GM21825 (cell line): ENCODE measurements at regions not wholly inside any gene's neighbourhood (a gene's known extent, or its start where the extent isn't known, plus 50 kb on each side); places are given as distances from the start of the nearest gene placed in this dataset.

ENCODE experiments used
- ATAC-seq: cut with Tn5 transposase; IDR thresholded peaks from one replicate; pipeline ENCODE4 v1.9.1; 2021; ENCODE audit warnings: mild to moderate bottlenecking, moderate library complexity; ENCODE audit not compliant: unreplicated experiment

GRCh38 chr6:23199541-23199940 lies 630.2 kb downstream of the HDGFL1 start:
- ATAC-seq = no peak

- no peak for ATAC-seq
Measured at GRCh38 chr6:23200946-23201345, 631.6 kb downstream of the HDGFL1 start.

GRCh38 chr6:23202207-23202606 lies 632.8 kb downstream of the HDGFL1 start:
- no peak for ATAC-seq

- ATAC-seq = no peak
Measured at GRCh38 chr6:23212398-23212797, 643.0 kb downstream of the HDGFL1 start.

GRCh38 chr6:23213193-23213592 lies 643.8 kb downstream of the HDGFL1 start:
- no peak for ATAC-seq

- ATAC-seq = no peak
Measured at GRCh38 chr6:23213651-23214050, 644.3 kb downstream of the HDGFL1 start.

GRCh38 chr6:23218751-23219150 lies 649.4 kb downstream of the HDGFL1 start:
- no peak for ATAC-seq

GRCh38 chr6:23222724-23223123 lies 653.4 kb downstream of the HDGFL1 start:
- no peak for ATAC-seq

GRCh38 chr6:23224540-23224939 lies 655.2 kb downstream of the HDGFL1 start:
- no peak for ATAC-seq

GRCh38 chr6:23228439-23229024 lies 659.2 kb downstream of the HDGFL1 start:
- no peak for ATAC-seq

GRCh38 chr6:23243854-23244253 lies 674.5 kb downstream of the HDGFL1 start:
- no peak for ATAC-seq

GRCh38 chr6:23244300-23244699 lies 674.9 kb downstream of the HDGFL1 start:
- no peak for ATAC-seq

GRCh38 chr6:23245572-23245971 lies 676.2 kb downstream of the HDGFL1 start:
- no peak for ATAC-seq

GRCh38 chr6:23246896-23247295 lies 677.5 kb downstream of the HDGFL1 start:
- no peak for ATAC-seq

- no peak for ATAC-seq
Measured at GRCh38 chr6:23250556-23250955, 681.2 kb downstream of the HDGFL1 start.

- no peak for ATAC-seq
Measured at GRCh38 chr6:23262864-23263263, 693.5 kb downstream of the HDGFL1 start.

GRCh38 chr6:23265270-23265669 lies 695.9 kb downstream of the HDGFL1 start:
- no peak for ATAC-seq

GRCh38 chr6:23266536-23266935 lies 697.2 kb downstream of the HDGFL1 start:
- ATAC-seq = no peak

GRCh38 chr6:23267651-23268050 lies 698.3 kb downstream of the HDGFL1 start:
- no peak for ATAC-seq

- no peak for ATAC-seq
Measured at GRCh38 chr6:23268348-23268747, 699.0 kb downstream of the HDGFL1 start.

- ATAC-seq = no peak
Measured at GRCh38 chr6:23269436-23269835, 700.1 kb downstream of the HDGFL1 start.

GRCh38 chr6:23272536-23272935 lies 703.2 kb downstream of the HDGFL1 start:
- ATAC-seq = no peak

GRCh38 chr6:23277521-23278179 lies 708.3 kb downstream of the HDGFL1 start:
- no peak for ATAC-seq
